Neutrophil (primary cell): ENCODE measurements at regions not wholly inside any gene's neighbourhood (a gene's known extent, or its start where the extent isn't known, plus 50 kb on each side); places are given as distances from the start of the nearest gene placed in this dataset.

Experiments used
- H3K27ac ChIP-seq: fragments of 200-600 bp; sonication (generic); 2 replicates; pipeline ENCODE4 v1.5.1; 2016; ENCODE audit warnings: mild to moderate bottlenecking, moderate library complexity
- H3K27me3 ChIP-seq: fragments of 200-600 bp; sonication (generic); 2 replicates; pipeline ENCODE4 v1.6.0; 2016; ENCODE audit warnings: mild to moderate bottlenecking
- H3K36me3 ChIP-seq: fragments of 200-600 bp; sonication (generic); 2 replicates; pipeline ENCODE4 v1.5.1; 2017
- H3K4me1 ChIP-seq, 2 experiments: fragments of 200-600 bp in 1 of 2; sonication (generic) in 1 of 2; 1 replicate in 1 of 2; 2 replicates in 1 of 2; pipeline versions ENCODE4 v1.5.1 to v1.6.1; 2013 to 2016; ENCODE audit warnings: low read depth in 1 of 2, low read length in 1 of 2, mild to moderate bottlenecking in 1 of 2, moderate library complexity in 1 of 2; ENCODE audit not compliant: control insufficient read depth in 1 of 2, insufficient read depth in 1 of 2
- H3K4me3 ChIP-seq, 2 experiments: fragments of 200-600 bp in 1 of 2; sonication (generic) in 1 of 2; 1 replicate in 1 of 2; 2 replicates in 1 of 2; pipeline ENCODE4 v1.5.1; 2013 to 2016; ENCODE audit warnings: low read depth in 1 of 2, low read length in 1 of 2, mild to moderate bottlenecking in 1 of 2, moderate library complexity in 1 of 2
- H3K9me3 ChIP-seq: fragments of 200-600 bp; sonication (generic); 2 replicates; pipeline ENCODE4 v1.5.1; 2016
- TF ChIP-seq, protein P1 (sequence below): fragments of 200-600 bp; sonication (generic); IDR thresholded peaks from 2 replicates; pipeline ENCODE4 v1.5.1; 2016; ENCODE audit warnings: antibody characterized with exemption

DNA sequence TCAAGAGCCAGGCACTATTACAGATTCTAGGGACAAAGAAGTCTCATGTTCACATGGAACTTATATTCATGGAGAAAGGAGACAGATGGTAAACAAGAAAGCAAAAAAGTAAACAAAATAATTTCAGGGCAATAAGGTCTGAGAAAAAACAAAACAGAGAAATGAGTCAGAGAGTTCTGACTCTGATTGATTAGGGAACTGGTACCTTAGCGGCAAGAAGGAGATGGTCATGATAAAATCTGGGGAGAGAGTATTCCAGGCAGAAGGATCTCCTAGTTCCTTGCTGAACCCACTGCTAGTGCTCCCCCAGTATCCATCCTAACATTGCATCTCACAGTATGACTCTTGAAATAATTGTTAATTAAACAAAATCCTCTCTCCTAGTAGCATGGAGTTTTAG, 161.8 kb upstream of the KLF7 start:
- Histone ChIP-seq H3K4me3 (no peak overlapping the region), H3K36me3 (no peaks in the 10 kb centered on the region), H3K27me3 (no peaks in the 10 kb centered on the region), H3K4me1 (peaks cover 19 to 22% of the 10 kb centered on the region in 2 experiments), H3K9me3 (no peaks in the 10 kb centered on the region), H3K27ac (no peak overlapping the region)
- TF ChIP-seq, protein P1, sequence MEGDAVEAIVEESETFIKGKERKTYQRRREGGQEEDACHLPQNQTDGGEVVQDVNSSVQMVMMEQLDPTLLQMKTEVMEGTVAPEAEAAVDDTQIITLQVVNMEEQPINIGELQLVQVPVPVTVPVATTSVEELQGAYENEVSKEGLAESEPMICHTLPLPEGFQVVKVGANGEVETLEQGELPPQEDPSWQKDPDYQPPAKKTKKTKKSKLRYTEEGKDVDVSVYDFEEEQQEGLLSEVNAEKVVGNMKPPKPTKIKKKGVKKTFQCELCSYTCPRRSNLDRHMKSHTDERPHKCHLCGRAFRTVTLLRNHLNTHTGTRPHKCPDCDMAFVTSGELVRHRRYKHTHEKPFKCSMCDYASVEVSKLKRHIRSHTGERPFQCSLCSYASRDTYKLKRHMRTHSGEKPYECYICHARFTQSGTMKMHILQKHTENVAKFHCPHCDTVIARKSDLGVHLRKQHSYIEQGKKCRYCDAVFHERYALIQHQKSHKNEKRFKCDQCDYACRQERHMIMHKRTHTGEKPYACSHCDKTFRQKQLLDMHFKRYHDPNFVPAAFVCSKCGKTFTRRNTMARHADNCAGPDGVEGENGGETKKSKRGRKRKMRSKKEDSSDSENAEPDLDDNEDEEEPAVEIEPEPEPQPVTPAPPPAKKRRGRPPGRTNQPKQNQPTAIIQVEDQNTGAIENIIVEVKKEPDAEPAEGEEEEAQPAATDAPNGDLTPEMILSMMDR, result no peak

DNA sequence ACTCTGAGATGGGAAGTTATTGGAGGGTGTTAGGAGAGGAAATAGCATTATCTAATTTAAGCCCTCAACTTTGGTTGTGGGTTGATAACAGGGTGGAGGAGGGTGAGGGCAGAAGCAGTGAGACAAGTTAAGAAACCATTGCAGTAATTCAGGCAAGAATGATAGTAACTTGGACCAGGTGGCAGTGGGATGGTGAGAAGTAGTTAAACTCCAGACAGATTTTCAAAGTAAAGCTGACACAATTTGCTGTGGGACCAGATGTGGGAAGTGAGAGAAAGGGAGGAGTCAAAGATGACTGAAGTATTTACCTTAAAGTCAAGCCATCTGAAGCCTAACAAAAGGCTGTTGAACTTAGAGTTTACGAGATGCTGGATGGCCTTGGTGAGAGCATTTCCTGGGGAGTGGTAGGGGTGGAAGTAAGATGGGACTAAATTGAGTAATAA, 163.2 kb upstream of the KLF7 start:
- Histone ChIP-seq H3K27ac (no peak overlapping the region), H3K36me3 (no peaks in the 10 kb centered on the region)
- TF ChIP-seq, protein P1, result no peak

DNA sequence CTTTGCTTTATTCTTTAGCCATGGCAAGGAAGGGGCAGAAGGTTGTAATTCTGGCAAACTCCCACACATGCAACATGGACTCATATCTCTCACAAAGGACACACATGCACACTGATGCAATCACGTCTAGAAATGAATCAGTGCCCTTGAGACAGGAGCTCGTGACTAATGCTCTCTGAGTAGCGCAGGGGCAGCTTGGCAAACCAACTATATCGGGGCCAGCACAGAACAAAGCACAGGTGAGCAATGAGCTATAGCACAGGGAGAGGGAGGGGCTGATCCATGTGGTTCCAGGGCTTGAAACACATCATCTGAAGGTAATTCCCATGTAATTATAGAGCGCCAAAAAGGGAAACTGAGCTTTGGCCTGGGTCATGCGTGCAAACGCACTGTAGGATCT, 165.2 kb upstream of the KLF7 start:
- Histone ChIP-seq H3K27me3 (no peaks in the 10 kb centered on the region), H3K9me3 (no peaks in the 10 kb centered on the region), H3K27ac (no peak overlapping the region), H3K4me1 (no peaks in the 10 kb centered on the region), H3K36me3 (no peaks in the 10 kb centered on the region), H3K4me3 (no peak overlapping the region)
- TF ChIP-seq, protein P1, result no peak

More for the DNA sequence above, 163.2 kb upstream of the KLF7 start:
- peaks cover 5 to 8% of the 10 kb centered on the region in 2 experiments for H3K4me1 ChIP-seq
- no peaks in the 10 kb centered on the region for H3K27me3 ChIP-seq
- H3K4me3 ChIP-seq, result no peak overlapping the region
- no peaks in the 10 kb centered on the region for H3K9me3 ChIP-seq

DNA sequence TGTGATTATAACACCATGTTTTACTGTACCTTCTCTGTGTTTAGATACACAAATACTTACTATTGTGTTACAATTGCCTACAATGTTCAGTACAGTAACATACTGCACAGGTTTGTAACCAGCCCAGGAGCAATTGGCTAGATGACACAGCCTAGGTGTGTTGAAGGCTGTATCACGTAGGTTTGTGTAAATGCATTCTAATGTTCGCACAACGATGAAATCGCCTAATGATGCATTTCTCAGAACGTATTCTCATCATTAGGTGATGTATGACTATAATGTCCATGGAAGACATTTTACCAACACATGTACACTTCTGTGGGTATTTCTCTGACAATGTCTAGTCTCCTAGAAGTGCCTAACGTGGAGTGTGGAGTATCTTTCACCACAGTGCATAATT, 165.9 kb upstream of the KLF7 start:
- H3K36me3 ChIP-seq, result no peaks in the 10 kb centered on the region
- TF ChIP-seq, protein P1, result no peak

DNA sequence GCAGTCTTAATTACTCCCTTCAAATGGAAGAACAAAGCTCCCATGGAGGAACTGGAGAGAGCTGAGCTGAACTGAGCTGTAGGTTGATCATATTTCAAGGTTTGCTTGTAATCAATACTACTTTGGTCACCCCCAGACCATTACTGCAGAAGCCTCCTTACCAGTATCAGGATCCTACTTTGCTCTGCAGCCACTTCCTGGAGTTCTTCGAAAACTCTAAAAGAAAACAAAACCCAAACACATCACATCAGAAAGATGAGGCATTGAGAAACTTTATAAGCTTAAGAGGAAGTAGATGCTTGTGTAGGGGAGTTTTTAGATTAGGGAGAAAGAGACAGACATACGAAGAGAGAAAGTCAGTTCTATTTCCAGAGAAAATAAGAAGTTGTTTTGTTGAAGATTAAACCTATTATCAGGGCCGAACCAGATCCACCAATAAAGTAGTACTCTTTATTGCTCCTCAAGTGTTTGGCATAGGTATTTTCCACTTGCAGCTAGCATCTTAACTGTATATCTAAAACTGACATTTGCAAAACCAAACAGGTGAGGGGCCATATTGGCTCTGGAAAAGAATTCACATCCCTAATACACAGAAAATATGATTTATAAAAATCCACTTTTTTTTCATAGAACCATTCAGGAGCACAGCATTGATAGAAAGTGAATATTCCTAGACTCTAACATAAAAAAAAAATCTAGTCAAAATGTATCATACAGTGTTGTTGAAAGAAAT, 166.9 kb upstream of the KLF7 start:
- no peak overlapping the region for H3K27ac ChIP-seq
- H3K27me3 ChIP-seq, result no peaks in the 10 kb centered on the region
- H3K36me3 ChIP-seq, result no peaks in the 10 kb centered on the region
- no peak overlapping the region for H3K4me3 ChIP-seq
- no peaks in the 10 kb centered on the region for H3K9me3 ChIP-seq
- TF ChIP-seq, protein P1, result no peak
- no peaks in the 10 kb centered on the region for H3K4me1 ChIP-seq

More for the DNA sequence above, 165.9 kb upstream of the KLF7 start:
- H3K4me3 ChIP-seq, result no peak overlapping the region
- no peaks in the 10 kb centered on the region for H3K9me3 ChIP-seq
- no peaks in the 10 kb centered on the region for H3K27me3 ChIP-seq
- no peak overlapping the region for H3K27ac ChIP-seq
- H3K4me1 ChIP-seq, result no peaks in the 10 kb centered on the region
